ENCODE measurements at regions not wholly inside any gene's neighbourhood (a gene's known extent, or its start where the extent isn't known, plus 50 kb on each side); places are given as distances from the start of the nearest gene placed in this dataset.

GRCh38 chr12:16756833-16757555 lies 151.0 kb upstream of the LMO3 start:
- no peak for TF ChIP-seq CTCF (IDR thresholded peaks at IDR 0.05)
- TF ChIP-seq REST (IDR thresholded peaks at IDR 0.05; ENCODE audit: insufficient read depth in 1 of 2, low read depth in 2 of 2, low read length in 1 of 2): no peak

Data from Panc1 (cell line).